ENCODE measurements at regions not wholly inside any gene's neighbourhood (a gene's known extent, or its start where the extent isn't known, plus 50 kb on each side); places are given as distances from the start of the nearest gene placed in this dataset.
A peak's percentile ranks its signal among the peaks of the same experiment; 100 is the strongest.

GRCh38 chr7:68994841-68995240 is 603.4 kb upstream of the AUTS2 start:
- H3K9me3 Mint-ChIP-seq = peaks cover 3% of the 10 kb centered on the region
- TF ChIP-seq CTCF (conservative IDR thresholded peaks at IDR 0.05) = no peak
- no peak overlapping the region for H3K4me3 Mint-ChIP-seq
- no peaks in the 10 kb centered on the region for H3K36me3 Mint-ChIP-seq (ENCODE audit: low read depth)
- H3K4me1 Mint-ChIP-seq = peaks cover 4% of the 10 kb centered on the region
- no peak for DNase-seq (ENCODE audit: low read depth, low spot score)
- no peak overlapping the region for H3K27ac Mint-ChIP-seq (ENCODE audit: unreplicated experiment)
- H3K27me3 Mint-ChIP-seq (ENCODE audit: low read depth) = no peaks in the 10 kb centered on the region

GRCh38 chr7:68998136-68998535 is 600.1 kb upstream of the AUTS2 start:
- DNase-seq (ENCODE audit: low read depth, low spot score) = no peak
- peaks cover 4% of the 10 kb centered on the region for H3K4me1 Mint-ChIP-seq
- no peak for TF ChIP-seq CTCF (conservative IDR thresholded peaks at IDR 0.05)
- peaks cover 21% of the 10 kb centered on the region for H3K9me3 Mint-ChIP-seq
- H3K36me3 Mint-ChIP-seq (ENCODE audit: low read depth) = peaks cover 9% of the 10 kb centered on the region
- no peak overlapping the region for H3K27ac Mint-ChIP-seq (ENCODE audit: unreplicated experiment)
- no peaks in the 10 kb centered on the region for H3K27me3 Mint-ChIP-seq (ENCODE audit: low read depth)
- H3K4me3 Mint-ChIP-seq = no peak overlapping the region

- Mint-ChIP-seq H3K4me1 (no peaks in the 10 kb centered on the region), H3K9me3 (peaks cover 22% of the 10 kb centered on the region), H3K4me3 (no peak overlapping the region), H3K36me3 (ENCODE audit: low read depth) (peaks cover 9% of the 10 kb centered on the region), H3K27me3 (ENCODE audit: low read depth) (no peaks in the 10 kb centered on the region), H3K27ac (ENCODE audit: unreplicated experiment) (no peak overlapping the region)
- no peak for DNase-seq (ENCODE audit: low read depth, low spot score)
- TF ChIP-seq CTCF (conservative IDR thresholded peaks at IDR 0.05) = no peak
Observed at GRCh38 chr7:69002416-69002815, 595.9 kb upstream of the AUTS2 start.

- H3K27ac Mint-ChIP-seq (ENCODE audit: unreplicated experiment) = no peak overlapping the region
- no peak overlapping the region for H3K4me3 Mint-ChIP-seq
- peaks cover 11% of the 10 kb centered on the region for H3K9me3 Mint-ChIP-seq
- H3K36me3 Mint-ChIP-seq (ENCODE audit: low read depth) = peaks cover 2% of the 10 kb centered on the region
- no peaks in the 10 kb centered on the region for H3K4me1 Mint-ChIP-seq
- DNase-seq (ENCODE audit: low read depth, low spot score) = no peak
- no peaks in the 10 kb centered on the region for H3K27me3 Mint-ChIP-seq (ENCODE audit: low read depth)
- TF ChIP-seq CTCF (conservative IDR thresholded peaks at IDR 0.05) = no peak
Observed at GRCh38 chr7:69012149-69012548, 586.1 kb upstream of the AUTS2 start.

GRCh38 chr7:69017208-69017607 is 581.1 kb upstream of the AUTS2 start:
- peaks cover 2% of the 10 kb centered on the region for H3K36me3 Mint-ChIP-seq (ENCODE audit: low read depth)
- H3K27me3 Mint-ChIP-seq (ENCODE audit: low read depth) = no peaks in the 10 kb centered on the region
- TF ChIP-seq CTCF (conservative IDR thresholded peaks at IDR 0.05) = no peak
- H3K4me3 Mint-ChIP-seq = no peak overlapping the region
- H3K4me1 Mint-ChIP-seq = no peaks in the 10 kb centered on the region
- no peak for DNase-seq (ENCODE audit: low read depth, low spot score)
- H3K9me3 Mint-ChIP-seq = peaks cover 17% of the 10 kb centered on the region
- no peak overlapping the region for H3K27ac Mint-ChIP-seq (ENCODE audit: unreplicated experiment)

- Mint-ChIP-seq H3K9me3 (peaks cover 23% of the 10 kb centered on the region), H3K27ac (ENCODE audit: unreplicated experiment) (no peak overlapping the region), H3K36me3 (ENCODE audit: low read depth) (peaks cover 2% of the 10 kb centered on the region), H3K4me3 (no peak overlapping the region), H3K4me1 (no peaks in the 10 kb centered on the region), H3K27me3 (ENCODE audit: low read depth) (no peaks in the 10 kb centered on the region)
- peak; percentile 37 for TF ChIP-seq CTCF (conservative IDR thresholded peaks at IDR 0.05)
- no peak for DNase-seq (ENCODE audit: low read depth, low spot score)
Observed at GRCh38 chr7:69018200-69018599, 580.1 kb upstream of the AUTS2 start.
